GM18870 (cell line): ENCODE measurements at regions not wholly inside any gene's neighbourhood (a gene's known extent, or its start where the extent isn't known, plus 50 kb on each side); places are given as distances from the start of the nearest gene placed in this dataset.

ENCODE experiments used
- ATAC-seq: cut with Tn5 transposase; IDR thresholded peaks from one replicate; pipeline ENCODE4 v1.9.1; 2021; ENCODE audit warnings: moderate library complexity; ENCODE audit not compliant: unreplicated experiment

GRCh38 chr6:51360287-51360686 is 541.6 kb downstream of the TFAP2B start:
- no peak for ATAC-seq

- ATAC-seq: no peak
Measured at GRCh38 chr6:51365566-51365965, 546.9 kb downstream of the TFAP2B start.

GRCh38 chr6:51369485-51369884 is 550.8 kb downstream of the TFAP2B start:
- ATAC-seq: no peak

GRCh38 chr6:51382847-51383246 is 564.2 kb downstream of the TFAP2B start:
- no peak for ATAC-seq

GRCh38 chr6:51384736-51385135 is 566.1 kb downstream of the TFAP2B start:
- ATAC-seq: no peak

- ATAC-seq: no peak
Measured at GRCh38 chr6:51386347-51386836, 567.7 kb downstream of the TFAP2B start.

GRCh38 chr6:51387907-51388306 is 569.2 kb downstream of the TFAP2B start:
- ATAC-seq: no peak

GRCh38 chr6:51394061-51394460 is 575.4 kb downstream of the TFAP2B start:
- no peak for ATAC-seq

GRCh38 chr6:51396583-51396982 is 577.9 kb downstream of the TFAP2B start:
- peak; percentile 78 for ATAC-seq

- ATAC-seq: peak; percentile 75
Measured at GRCh38 chr6:51398064-51398705, 579.5 kb downstream of the TFAP2B start.

- peak; percentile 8 for ATAC-seq
Measured at GRCh38 chr6:51398793-51399192, 580.1 kb downstream of the TFAP2B start.

- ATAC-seq: no peak
Measured at GRCh38 chr6:51410453-51410852, 591.8 kb downstream of the TFAP2B start.

GRCh38 chr6:51411496-51412125 is 592.9 kb downstream of the TFAP2B start:
- ATAC-seq: no peak

GRCh38 chr6:51414361-51414760 is 595.7 kb downstream of the TFAP2B start:
- ATAC-seq: no peak

- no peak for ATAC-seq
Measured at GRCh38 chr6:51415501-51415900, 596.8 kb downstream of the TFAP2B start.

- no peak for ATAC-seq
Measured at GRCh38 chr6:51429017-51429712, 610.5 kb downstream of the TFAP2B start.

- ATAC-seq: no peak
Measured at GRCh38 chr6:51430589-51430988, 611.9 kb downstream of the TFAP2B start.

GRCh38 chr6:51432481-51432880 is 613.8 kb downstream of the TFAP2B start:
- ATAC-seq: no peak

GRCh38 chr6:51450248-51450957 is 631.7 kb downstream of the TFAP2B start:
- ATAC-seq: no peak

- ATAC-seq: no peak
Measured at GRCh38 chr6:51450958-51451357, 632.3 kb downstream of the TFAP2B start.

- no peak for ATAC-seq
Measured at GRCh38 chr6:51456282-51456681, 631.1 kb downstream of the PKHD1 start.
